ENCODE measurements at regions not wholly inside any gene's neighbourhood (a gene's known extent, or its start where the extent isn't known, plus 50 kb on each side); places are given as distances from the start of the nearest gene placed in this dataset.

DNA sequence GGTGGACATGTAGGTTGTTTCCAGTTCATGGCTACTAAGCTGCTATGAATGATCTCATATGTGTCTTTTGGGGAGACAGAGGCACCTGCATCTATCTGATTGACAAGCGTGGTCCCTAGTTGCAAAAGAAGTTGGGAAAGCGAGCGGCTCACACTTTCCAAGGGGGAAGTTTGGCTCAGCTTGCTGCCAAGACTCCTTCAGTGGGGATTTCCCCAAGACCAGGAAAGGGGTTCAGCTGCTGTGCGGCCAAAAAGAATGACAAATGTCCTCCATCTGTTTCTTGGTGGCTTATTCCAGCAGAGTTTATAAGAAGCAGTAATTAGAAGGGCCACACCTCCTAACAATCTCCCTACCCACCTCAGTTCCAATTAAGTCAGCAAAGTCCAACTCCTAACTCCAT, 128.5 kb upstream of the GALNT2 start:
- no peaks in the 10 kb centered on the region for H3K27me3 ChIP-seq
- no peak for DNase-seq
- no peaks in the 10 kb centered on the region for H3K36me3 ChIP-seq
- H3K9me3 ChIP-seq = no peaks in the 10 kb centered on the region
- H3K27ac ChIP-seq = no peak overlapping the region
- H3K4me3 ChIP-seq = no peak overlapping the region
- intact Hi-C loops (cut with DNase I; ENCODE audit: low total_unique reads) = no loop called here
- no peak for TF ChIP-seq POLR2A (IDR thresholded peaks at IDR 0.05)
- TF ChIP-seq, protein P1, sequence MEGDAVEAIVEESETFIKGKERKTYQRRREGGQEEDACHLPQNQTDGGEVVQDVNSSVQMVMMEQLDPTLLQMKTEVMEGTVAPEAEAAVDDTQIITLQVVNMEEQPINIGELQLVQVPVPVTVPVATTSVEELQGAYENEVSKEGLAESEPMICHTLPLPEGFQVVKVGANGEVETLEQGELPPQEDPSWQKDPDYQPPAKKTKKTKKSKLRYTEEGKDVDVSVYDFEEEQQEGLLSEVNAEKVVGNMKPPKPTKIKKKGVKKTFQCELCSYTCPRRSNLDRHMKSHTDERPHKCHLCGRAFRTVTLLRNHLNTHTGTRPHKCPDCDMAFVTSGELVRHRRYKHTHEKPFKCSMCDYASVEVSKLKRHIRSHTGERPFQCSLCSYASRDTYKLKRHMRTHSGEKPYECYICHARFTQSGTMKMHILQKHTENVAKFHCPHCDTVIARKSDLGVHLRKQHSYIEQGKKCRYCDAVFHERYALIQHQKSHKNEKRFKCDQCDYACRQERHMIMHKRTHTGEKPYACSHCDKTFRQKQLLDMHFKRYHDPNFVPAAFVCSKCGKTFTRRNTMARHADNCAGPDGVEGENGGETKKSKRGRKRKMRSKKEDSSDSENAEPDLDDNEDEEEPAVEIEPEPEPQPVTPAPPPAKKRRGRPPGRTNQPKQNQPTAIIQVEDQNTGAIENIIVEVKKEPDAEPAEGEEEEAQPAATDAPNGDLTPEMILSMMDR (IDR thresholded peaks at IDR 0.05) = no peak
- no peaks in the 10 kb centered on the region for H3K4me1 ChIP-seq

DNA sequence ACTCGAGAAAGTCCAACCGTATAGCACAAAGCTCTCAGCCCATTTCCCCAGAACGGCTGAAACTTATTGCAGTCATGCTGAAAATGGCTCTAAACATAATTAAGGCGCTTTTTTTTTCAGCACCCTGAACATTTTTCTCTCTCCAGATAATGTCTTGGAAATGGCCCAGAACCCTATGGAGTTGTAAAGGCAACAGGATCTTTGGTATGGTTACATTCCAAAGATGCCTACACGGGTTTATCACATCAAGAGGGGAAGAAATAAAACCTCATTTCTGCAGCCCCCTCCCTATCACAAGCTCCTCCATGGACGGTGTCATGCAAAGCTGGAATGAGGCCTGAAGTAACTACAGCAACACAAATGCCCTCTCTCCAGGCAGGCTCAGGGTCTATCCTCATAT, 126.4 kb upstream of the GALNT2 start:
- Histone ChIP-seq H3K27ac (no peak overlapping the region), H3K4me1 (no peaks in the 10 kb centered on the region), H3K4me3 (no peak overlapping the region), H3K9me3 (no peaks in the 10 kb centered on the region), H3K27me3 (no peaks in the 10 kb centered on the region), H3K36me3 (no peaks in the 10 kb centered on the region)
- no peak for TF ChIP-seq POLR2A (IDR thresholded peaks at IDR 0.05)
- TF ChIP-seq, protein P1 (IDR thresholded peaks at IDR 0.05) = no peak
- no peak for DNase-seq
- intact Hi-C loops (cut with DNase I; ENCODE audit: low total_unique reads) = no loop called here

DNA sequence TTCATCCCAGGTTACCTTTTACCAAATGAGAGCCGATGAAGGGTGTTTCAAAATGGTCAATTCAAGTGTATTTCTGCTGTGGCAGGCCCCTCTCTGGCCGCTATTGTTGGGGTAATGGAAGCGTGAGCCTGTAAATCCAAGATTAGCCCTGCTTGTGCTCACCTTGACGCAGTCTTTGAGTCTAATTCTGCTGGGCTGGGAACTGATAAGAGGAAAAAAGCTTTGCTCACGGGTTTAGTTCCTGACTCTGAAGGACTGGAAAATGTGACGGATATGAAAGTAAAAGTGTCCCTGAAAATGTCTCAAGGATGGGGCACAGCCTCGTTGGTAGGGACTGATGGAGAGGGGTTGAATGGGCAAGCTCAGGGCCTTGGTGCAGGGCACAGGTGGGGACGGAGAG, 125.9 kb upstream of the GALNT2 start:
- intact Hi-C loops (cut with DNase I; ENCODE audit: low total_unique reads) = no loop called here
- TF ChIP-seq POLR2A (IDR thresholded peaks at IDR 0.05) = no peak
- TF ChIP-seq, protein P1 (IDR thresholded peaks at IDR 0.05) = no peak
- Histone ChIP-seq H3K36me3 (no peaks in the 10 kb centered on the region), H3K4me3 (no peak overlapping the region), H3K4me1 (no peaks in the 10 kb centered on the region), H3K9me3 (no peaks in the 10 kb centered on the region), H3K27me3 (no peaks in the 10 kb centered on the region), H3K27ac (no peak overlapping the region)
- DNase-seq = no peak

DNA sequence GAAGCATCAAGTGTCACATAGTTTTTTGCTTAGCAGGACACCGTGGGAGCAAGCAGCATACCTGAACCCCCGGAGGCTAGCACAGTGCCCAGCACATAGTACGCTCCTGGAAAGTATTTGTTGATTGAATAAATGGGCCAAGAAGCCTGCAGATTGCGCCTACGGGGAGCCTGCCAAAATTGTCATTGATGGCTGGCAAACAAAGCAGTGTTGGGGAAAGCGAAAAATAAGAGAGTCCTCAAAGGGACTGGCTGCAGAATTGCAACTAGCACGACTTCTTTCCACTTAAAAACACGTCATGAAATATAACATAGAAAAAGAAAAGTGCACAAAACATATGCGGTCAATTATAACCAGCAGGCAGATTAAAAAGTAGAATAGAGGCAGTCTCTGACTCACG, 125.2 kb upstream of the GALNT2 start:
- TF ChIP-seq, protein P1 (IDR thresholded peaks at IDR 0.05) = no peak
- no peak for TF ChIP-seq POLR2A (IDR thresholded peaks at IDR 0.05)
- no peaks in the 10 kb centered on the region for H3K27me3 ChIP-seq
- intact Hi-C loops (cut with DNase I; ENCODE audit: low total_unique reads) = no loop called here
- H3K36me3 ChIP-seq = no peaks in the 10 kb centered on the region
- no peaks in the 10 kb centered on the region for H3K4me1 ChIP-seq
- H3K4me3 ChIP-seq = no peak overlapping the region
- DNase-seq = no peak
- no peaks in the 10 kb centered on the region for H3K9me3 ChIP-seq
- no peak overlapping the region for H3K27ac ChIP-seq

DNA sequence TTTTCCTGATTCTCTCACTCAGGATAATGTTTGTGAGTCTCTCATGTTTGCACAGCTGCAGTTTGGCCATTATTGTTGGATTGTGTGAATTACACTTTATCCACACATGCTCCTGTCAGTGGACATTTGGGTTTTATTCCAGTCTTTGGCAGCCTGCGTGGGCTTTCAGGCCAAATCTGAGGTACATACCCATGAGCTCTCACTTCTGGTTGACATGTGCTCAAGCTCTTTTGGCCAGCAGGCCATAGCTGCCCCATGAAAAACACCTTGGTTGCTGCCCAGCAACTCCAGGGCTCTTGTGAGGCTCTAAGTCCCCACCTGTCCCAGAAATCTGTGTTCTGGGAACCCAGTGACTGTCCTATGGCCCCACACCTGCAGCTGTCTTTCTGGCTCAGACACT, 124.5 kb upstream of the GALNT2 start:
- intact Hi-C loops (cut with DNase I; ENCODE audit: low total_unique reads) = no loop called here
- no peaks in the 10 kb centered on the region for H3K27me3 ChIP-seq
- TF ChIP-seq, protein P1 (IDR thresholded peaks at IDR 0.05) = no peak
- TF ChIP-seq POLR2A (IDR thresholded peaks at IDR 0.05) = no peak

More for the DNA sequence above, 124.5 kb upstream of the GALNT2 start:
- H3K4me1 ChIP-seq = no peaks in the 10 kb centered on the region
- H3K36me3 ChIP-seq = no peaks in the 10 kb centered on the region
- H3K4me3 ChIP-seq = no peak overlapping the region
- no peaks in the 10 kb centered on the region for H3K9me3 ChIP-seq
- no peak overlapping the region for H3K27ac ChIP-seq
- DNase-seq = no peak

Data from uterus (tissue), 3 donors.